IPS DF 4.7 (cell line): ENCODE measurements at regions not wholly inside any gene's neighbourhood (a gene's known extent, or its start where the extent isn't known, plus 50 kb on each side); places are given as distances from the start of the nearest gene placed in this dataset.
A peak's percentile ranks its signal among the peaks of the same experiment; 100 is the strongest.

Source experiments
- DNase-seq: peaks from one replicate; pipeline ENCODE4 v3.0.0-alpha.2; 2013; ENCODE audit warnings: low spot score; ENCODE audit errors: extremely low read depth

GRCh38 chr3:64464955-64465354 lies 222.8 kb downstream of the ADAMTS9 start:
- no peak for DNase-seq

GRCh38 chr3:64463981-64464380 lies 223.8 kb downstream of the ADAMTS9 start:
- DNase-seq: no peak

- no peak for DNase-seq
These were observed 225.6 kb downstream of the ADAMTS9 start for GRCh38 chr3:64462203-64462602.

- DNase-seq: no peak
These were observed 226.9 kb downstream of the ADAMTS9 start for GRCh38 chr3:64460877-64461276.

- DNase-seq: no peak
These were observed 227.6 kb downstream of the ADAMTS9 start for GRCh38 chr3:64460141-64460730.

- DNase-seq: no peak
These were observed 228.1 kb downstream of the ADAMTS9 start for GRCh38 chr3:64459711-64460110.

- DNase-seq: no peak
These were observed 230.0 kb downstream of the ADAMTS9 start for GRCh38 chr3:64457811-64458210.

- no peak for DNase-seq
These were observed 231.1 kb downstream of the ADAMTS9 start for GRCh38 chr3:64456674-64457073.

- no peak for DNase-seq
These were observed 230.1 kb upstream of the PRICKLE2 start for GRCh38 chr3:64455351-64455750.

- DNase-seq: no peak
These were observed 229.5 kb upstream of the PRICKLE2 start for GRCh38 chr3:64454768-64455167.

GRCh38 chr3:64454179-64454578 lies 228.9 kb upstream of the PRICKLE2 start:
- no peak for DNase-seq

- DNase-seq: no peak
These were observed 226.2 kb upstream of the PRICKLE2 start for GRCh38 chr3:64451283-64452012.

- DNase-seq: no peak
These were observed 225.2 kb upstream of the PRICKLE2 start for GRCh38 chr3:64450396-64450956.

GRCh38 chr3:64449026-64449425 lies 223.8 kb upstream of the PRICKLE2 start:
- DNase-seq: no peak

GRCh38 chr3:64445944-64446300 lies 220.7 kb upstream of the PRICKLE2 start:
- no peak for DNase-seq

- peak; percentile 19 for DNase-seq
These were observed 220.1 kb upstream of the PRICKLE2 start for GRCh38 chr3:64445109-64445943.

- DNase-seq: no peak
These were observed 219.3 kb upstream of the PRICKLE2 start for GRCh38 chr3:64444490-64445108.

- no peak for DNase-seq
These were observed 218.5 kb upstream of the PRICKLE2 start for GRCh38 chr3:64443546-64444381.

GRCh38 chr3:64441861-64442260 lies 216.6 kb upstream of the PRICKLE2 start:
- DNase-seq: no peak

- DNase-seq: no peak
These were observed 215.2 kb upstream of the PRICKLE2 start for GRCh38 chr3:64440498-64440897.

- no peak for DNase-seq
These were observed 213.5 kb upstream of the PRICKLE2 start for GRCh38 chr3:64438812-64439211.
